ENCODE measurements at regions not wholly inside any gene's neighbourhood (a gene's known extent, or its start where the extent isn't known, plus 50 kb on each side); places are given as distances from the start of the nearest gene placed in this dataset.

- H3K4me3 ChIP-seq (ENCODE audit: low read depth, low read length) = no peak overlapping the region
- ChIA-PET POLR2A (no interaction called here), CTCF (no interaction called here)
- TF ChIP-seq, protein P1, sequence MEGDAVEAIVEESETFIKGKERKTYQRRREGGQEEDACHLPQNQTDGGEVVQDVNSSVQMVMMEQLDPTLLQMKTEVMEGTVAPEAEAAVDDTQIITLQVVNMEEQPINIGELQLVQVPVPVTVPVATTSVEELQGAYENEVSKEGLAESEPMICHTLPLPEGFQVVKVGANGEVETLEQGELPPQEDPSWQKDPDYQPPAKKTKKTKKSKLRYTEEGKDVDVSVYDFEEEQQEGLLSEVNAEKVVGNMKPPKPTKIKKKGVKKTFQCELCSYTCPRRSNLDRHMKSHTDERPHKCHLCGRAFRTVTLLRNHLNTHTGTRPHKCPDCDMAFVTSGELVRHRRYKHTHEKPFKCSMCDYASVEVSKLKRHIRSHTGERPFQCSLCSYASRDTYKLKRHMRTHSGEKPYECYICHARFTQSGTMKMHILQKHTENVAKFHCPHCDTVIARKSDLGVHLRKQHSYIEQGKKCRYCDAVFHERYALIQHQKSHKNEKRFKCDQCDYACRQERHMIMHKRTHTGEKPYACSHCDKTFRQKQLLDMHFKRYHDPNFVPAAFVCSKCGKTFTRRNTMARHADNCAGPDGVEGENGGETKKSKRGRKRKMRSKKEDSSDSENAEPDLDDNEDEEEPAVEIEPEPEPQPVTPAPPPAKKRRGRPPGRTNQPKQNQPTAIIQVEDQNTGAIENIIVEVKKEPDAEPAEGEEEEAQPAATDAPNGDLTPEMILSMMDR (IDR thresholded peaks at IDR 0.05; ENCODE audit: insufficient read depth, low read length, missing control alignments) = no peak
- DNase-seq (ENCODE audit: low read depth, low spot score) = no peak
These were observed 134.3 kb downstream of the TLE3 start for GRCh38 chr15:69963385-69963784.

DNA sequence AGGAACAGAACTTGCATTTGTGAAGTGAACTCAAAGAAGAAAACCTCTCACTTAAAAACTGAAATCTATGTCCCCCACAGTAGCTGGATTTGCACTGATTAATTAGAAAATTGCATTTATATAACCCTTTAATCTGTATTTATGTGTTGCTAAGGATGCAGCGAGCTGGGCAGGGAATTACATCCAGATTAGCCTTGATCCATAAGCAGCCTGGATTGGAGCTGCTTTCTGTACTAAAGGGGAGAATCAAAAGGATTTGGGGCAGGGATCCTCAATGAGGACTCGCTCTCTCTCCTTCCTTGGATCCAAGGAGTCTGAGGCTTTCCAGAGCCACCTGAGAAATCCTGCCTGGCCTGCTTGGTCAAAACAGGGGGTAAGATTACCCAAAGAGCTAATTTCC, 125.9 kb downstream of the TLE3 start:
- POLR2A ChIA-PET = no interaction called here
- DNase-seq (ENCODE audit: low read depth, low spot score) = no peak
- CTCF ChIA-PET = no interaction called here
- TF ChIP-seq, protein P1 (IDR thresholded peaks at IDR 0.05; ENCODE audit: insufficient read depth, low read length, missing control alignments) = no peak
- H3K4me3 ChIP-seq (ENCODE audit: low read depth, low read length) = no peak overlapping the region

- TF ChIP-seq, protein P1 (IDR thresholded peaks at IDR 0.05; ENCODE audit: insufficient read depth, low read length, missing control alignments) = no peak
- POLR2A ChIA-PET = no interaction called here
- CTCF ChIA-PET = no interaction called here
- no peak for DNase-seq (ENCODE audit: low read depth, low spot score)
- H3K4me3 ChIP-seq (ENCODE audit: low read depth, low read length) = no peak overlapping the region
These were observed 125.3 kb downstream of the TLE3 start for GRCh38 chr15:69972436-69972835.

DNA sequence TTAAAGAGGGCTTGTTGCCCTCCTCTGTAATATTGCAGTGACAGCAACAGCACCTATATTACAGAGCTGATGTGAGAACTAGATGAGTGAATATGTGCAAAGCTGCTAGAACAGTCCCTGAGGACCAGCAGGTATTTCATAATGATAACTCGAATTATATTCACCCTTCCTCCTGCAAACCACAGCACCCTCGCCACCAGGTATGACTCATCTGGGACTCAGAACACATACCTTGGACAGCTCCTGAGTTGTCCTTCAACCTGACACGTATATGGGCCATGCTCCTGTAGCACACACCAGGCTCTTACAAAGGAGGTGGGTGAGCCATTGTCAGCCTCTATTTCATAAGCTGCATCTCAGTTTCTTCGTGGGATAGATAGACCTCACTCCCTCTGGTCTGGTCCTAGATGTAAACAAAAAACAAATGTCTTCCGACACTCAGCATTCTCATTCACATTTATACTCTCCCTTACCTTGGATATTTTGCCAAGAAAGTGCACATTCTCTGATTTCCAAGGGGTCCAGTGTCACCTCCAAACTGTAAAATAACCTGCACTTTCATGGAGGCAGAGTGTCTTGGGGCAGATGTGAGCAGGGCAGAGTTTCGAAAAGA, 124.5 kb downstream of the TLE3 start:
- H3K4me3 ChIP-seq (ENCODE audit: low read depth, low read length) = no peak overlapping the region
- ChIA-PET CTCF (no interaction called here), POLR2A (no interaction called here)
- TF ChIP-seq, protein P1 (IDR thresholded peaks at IDR 0.05; ENCODE audit: insufficient read depth, low read length, missing control alignments) = no peak
- no peak for DNase-seq (ENCODE audit: low read depth, low spot score)

DNA sequence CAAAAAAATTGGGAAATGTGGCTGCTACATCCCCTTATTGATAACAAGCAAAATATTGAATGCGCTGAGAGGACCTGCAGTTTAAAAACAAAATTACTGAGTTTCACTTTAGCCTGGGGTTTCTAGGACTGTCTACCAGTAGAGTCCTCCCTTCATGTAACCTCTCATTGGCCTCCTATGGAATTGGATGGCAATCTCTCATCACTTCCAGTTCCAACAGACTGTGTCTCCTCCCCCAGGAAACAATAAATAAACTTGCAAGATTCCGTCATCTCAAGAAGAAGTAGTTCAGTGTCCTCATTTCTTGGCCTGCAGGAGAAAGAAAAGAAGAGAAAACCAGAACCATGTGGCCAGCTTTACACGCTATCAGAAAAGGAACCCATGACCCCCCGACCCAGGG, 123.8 kb downstream of the TLE3 start:
- no peak overlapping the region for H3K4me3 ChIP-seq (ENCODE audit: low read depth, low read length)
- ChIA-PET POLR2A (no interaction called here), CTCF (no interaction called here)

GRCh38 chr15:69974321-69974720, 123.4 kb downstream of the TLE3 start:
- ChIA-PET POLR2A (no interaction called here), CTCF (no interaction called here)
- no peak overlapping the region for H3K4me3 ChIP-seq (ENCODE audit: low read depth, low read length)
- no peak for DNase-seq (ENCODE audit: low read depth, low spot score)
- TF ChIP-seq, protein P1 (IDR thresholded peaks at IDR 0.05; ENCODE audit: insufficient read depth, low read length, missing control alignments) = no peak

More for the DNA sequence above, 123.8 kb downstream of the TLE3 start:
- no peak for DNase-seq (ENCODE audit: low read depth, low spot score)
- TF ChIP-seq, protein P1 (IDR thresholded peaks at IDR 0.05; ENCODE audit: insufficient read depth, low read length, missing control alignments) = no peak
